H1 (cell line): ENCODE measurements at regions not wholly inside any gene's neighbourhood (a gene's known extent, or its start where the extent isn't known, plus 50 kb on each side); places are given as distances from the start of the nearest gene placed in this dataset.

Source experiments
- CTCF ChIP-seq, 3 experiments: IDR thresholded peaks; 1 replicate in 2 of 3; 2 replicates in 1 of 3; pipeline versions ENCODE4 v1.5.1 to v1.6.1; 2011; ENCODE audit warnings: low read length in 3 of 3, mild to moderate bottlenecking in 3 of 3, inconsistent platforms in 2 of 3, low read depth in 1 of 3, moderate library complexity in 1 of 3; ENCODE audit not compliant: insufficient read depth in 1 of 3; ENCODE audit errors: control extremely low read depth in 1 of 3
- EZH2 ChIP-seq: fragments of 200-600 bp; sonication (generic); IDR thresholded peaks from 2 replicates; pipeline ENCODE4 v1.7.1; 2012; ENCODE audit warnings: low read depth, mild to moderate bottlenecking, moderate library complexity, low read length, inconsistent platforms; ENCODE audit not compliant: severe bottlenecking
- GABPA ChIP-seq: IDR thresholded peaks from 2 replicates; pipeline ENCODE4 v1.6.1; 2011; ENCODE audit warnings: mild to moderate bottlenecking, low read length, moderate library complexity, borderline replicate concordance; ENCODE audit not compliant: insufficient read depth
- JUND ChIP-seq: IDR thresholded peaks from 2 replicates; pipeline ENCODE4 v1.6.1; 2011; ENCODE audit warnings: mild to moderate bottlenecking, improper control_type of control experiment, low read length
- POLR2A ChIP-seq, 2 experiments: IDR thresholded peaks; 1 replicate in 1 of 2; 2 replicates in 1 of 2; pipeline ENCODE4 v1.6.1; 2011; ENCODE audit warnings: low read depth in 2 of 2, low read length in 2 of 2, mild to moderate bottlenecking in 2 of 2; ENCODE audit errors: control extremely low read depth in 1 of 2
- POLR2AphosphoS5 ChIP-seq: IDR thresholded peaks from 2 replicates; pipeline ENCODE4 v1.6.1; 2011; ENCODE audit warnings: low read depth, low read length
- RAD21 ChIP-seq, 2 experiments: IDR thresholded peaks in 1 of 2; conservative IDR thresholded peaks in 1 of 2; 2 replicates each; pipeline ENCODE4 v1.6.1; 2011; ENCODE audit warnings: low read depth in 2 of 2, low read length in 2 of 2, improper control_type of control experiment in 1 of 2, inconsistent platforms in 1 of 2, mild to moderate bottlenecking in 1 of 2, moderate library complexity in 1 of 2
- RFX5 ChIP-seq: IDR thresholded peaks from 2 replicates; pipeline ENCODE4 v1.6.1; 2011; ENCODE audit warnings: low read depth, low read length, improper control_type of control experiment, borderline replicate concordance
- TAF1 ChIP-seq: IDR thresholded peaks from 2 replicates; pipeline ENCODE4 v1.6.1; 2011; ENCODE audit warnings: mild to moderate bottlenecking, low read depth, low read length
- USF2 ChIP-seq: IDR thresholded peaks from 2 replicates; pipeline ENCODE4 v1.6.1; 2011; ENCODE audit warnings: low read length, improper control_type of control experiment
- YY1 ChIP-seq: IDR thresholded peaks from 2 replicates; pipeline ENCODE4 v1.6.1; 2011; ENCODE audit warnings: low read depth, mild to moderate bottlenecking, low read length
- ZNF274 ChIP-seq: IDR thresholded peaks from 2 replicates; pipeline ENCODE4 v1.7.0; 2012; ENCODE audit warnings: low read length, borderline replicate concordance; ENCODE audit errors: extremely low read depth
- TF ChIP-seq, protein P1 (sequence below): IDR thresholded peaks from 2 replicates; pipeline ENCODE4 v1.6.1; 2012; ENCODE audit warnings: inconsistent platforms

DNA sequence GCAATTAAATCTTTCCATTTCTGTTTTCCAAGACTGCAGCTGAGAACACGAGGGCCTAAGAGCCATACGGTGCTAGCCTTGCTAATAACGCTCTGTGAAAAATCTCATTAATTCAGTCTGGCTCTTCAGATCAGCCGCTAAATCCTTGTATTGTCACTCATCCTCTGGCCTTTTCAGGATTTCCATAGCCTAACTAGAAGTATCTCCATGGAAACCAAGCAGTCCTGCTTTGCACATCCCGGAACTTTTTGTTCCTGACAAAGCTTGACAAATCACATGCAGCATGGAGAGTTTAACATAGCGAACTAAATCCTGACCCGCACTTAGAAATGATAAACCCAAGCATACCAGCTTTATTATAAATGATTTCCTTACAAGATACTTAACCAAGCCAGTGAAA lies 383.7 kb downstream of the CD83 start:
- TF ChIP-seq CTCF (IDR thresholded peaks at IDR 0.05; ENCODE audit: control extremely low read depth in 1 of 3, insufficient read depth in 1 of 3, low read depth in 1 of 3, low read length in 3 of 3) (no peak), EZH2 (no peak), JUND (no peak), YY1 (no peak), POLR2A (IDR thresholded peaks at IDR 0.05; ENCODE audit: control extremely low read depth in 1 of 2, low read depth in 2 of 2, low read length in 2 of 2) (no peak), RAD21 (IDR thresholded peaks at IDR 0.05 in 1 of 2, conservative IDR thresholded peaks at IDR 0.05 in 1 of 2; ENCODE audit: low read depth in 2 of 2, low read length in 2 of 2) (no peak), POLR2AphosphoS5 (no peak), RFX5 (no peak), TAF1 (no peak), ZNF274 (no peak), GABPA (no peak), USF2 (no peak)
- TF ChIP-seq, protein P1, sequence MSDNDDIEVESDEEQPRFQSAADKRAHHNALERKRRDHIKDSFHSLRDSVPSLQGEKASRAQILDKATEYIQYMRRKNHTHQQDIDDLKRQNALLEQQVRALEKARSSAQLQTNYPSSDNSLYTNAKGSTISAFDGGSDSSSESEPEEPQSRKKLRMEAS: no peak
